ENCODE measurements at regions not wholly inside any gene's neighbourhood (a gene's known extent, or its start where the extent isn't known, plus 50 kb on each side); places are given as distances from the start of the nearest gene placed in this dataset.

GRCh38 chr2:220981926-220982325, 590.2 kb downstream of the EPHA4 start:
- Histone ChIP-seq H3K27ac (no peak overlapping the region), H3K9me3 (ENCODE audit: low read depth) (no peaks in the 10 kb centered on the region), H3K27me3 (replicated peaks; ENCODE audit: insufficient read depth) (peaks cover 44% of the 10 kb centered on the region), H3K36me3 (ENCODE audit: low read depth) (no peaks in the 10 kb centered on the region), H3K4me1 (ENCODE audit: insufficient read depth) (no peaks in the 10 kb centered on the region), H2AFZ (no peak overlapping the region), H3F3A (ENCODE audit: insufficient read depth) (no peaks in the 10 kb centered on the region), H3K4me2 (ENCODE audit: unreplicated experiment) (no peak overlapping the region), H3K9me2 (ENCODE audit: insufficient read depth) (no peaks in the 10 kb centered on the region), H3K4me3 (no peak overlapping the region), H4K20me1 (ENCODE audit: insufficient read depth) (no peaks in the 10 kb centered on the region), H3K79me2 (ENCODE audit: insufficient read depth) (no peaks in the 10 kb centered on the region), H3K9ac (no peak overlapping the region)
- in situ Hi-C loops (cut with MboI) = no loop called here
- 44 to 55% methylated on average over 6 of the region's 6 CpGs for WGBS, 2 experiments (ENCODE audit: low coverage in 1 of 2, low lambda C conversion rate in 2 of 2, missing lambda C conversion rate in 2 of 2)
- TF ChIP-seq EZH2phosphoT487 (IDR thresholded peaks at IDR 0.05; ENCODE audit: insufficient read depth, low read depth) = no peak
- no peak for TF ChIP-seq EZH2 (IDR thresholded peaks at IDR 0.05; ENCODE audit: insufficient read depth, poor library complexity, severe bottlenecking)
- no peak for DNase-seq

- TF ChIP-seq EZH2phosphoT487 (IDR thresholded peaks at IDR 0.05; ENCODE audit: insufficient read depth, low read depth) (no peak), EZH2 (IDR thresholded peaks at IDR 0.05; ENCODE audit: insufficient read depth, poor library complexity, severe bottlenecking) (no peak)
- no peak overlapping the region for H3K27ac ChIP-seq
Measured at GRCh38 chr2:220985561-220985960, 586.5 kb downstream of the EPHA4 start.

GRCh38 chr2:220987839-220988238, 584.3 kb downstream of the EPHA4 start:
- H3K9ac ChIP-seq = no peak overlapping the region
- no peaks in the 10 kb centered on the region for H3K36me3 ChIP-seq (ENCODE audit: low read depth)
- H3K27me3 ChIP-seq (replicated peaks; ENCODE audit: insufficient read depth) = peaks cover 28% of the 10 kb centered on the region
- no peak overlapping the region for H3K4me3 ChIP-seq
- no peaks in the 10 kb centered on the region for H3F3A ChIP-seq (ENCODE audit: insufficient read depth)
- H3K79me2 ChIP-seq (ENCODE audit: insufficient read depth) = no peaks in the 10 kb centered on the region
- H3K9me3 ChIP-seq (ENCODE audit: low read depth) = no peaks in the 10 kb centered on the region
- WGBS, 2 experiments (ENCODE audit: low coverage in 1 of 2, low lambda C conversion rate in 2 of 2, missing lambda C conversion rate in 2 of 2) = 48 to 57% methylated on average over 3 of the region's 3 CpGs
- TF ChIP-seq EZH2phosphoT487 (IDR thresholded peaks at IDR 0.05; ENCODE audit: insufficient read depth, low read depth) (no peak), EZH2 (IDR thresholded peaks at IDR 0.05; ENCODE audit: insufficient read depth, poor library complexity, severe bottlenecking) (no peak)
- H3K27ac ChIP-seq = no peak overlapping the region
- no peaks in the 10 kb centered on the region for H4K20me1 ChIP-seq (ENCODE audit: insufficient read depth)
- no peak overlapping the region for H2AFZ ChIP-seq
- no peaks in the 10 kb centered on the region for H3K4me1 ChIP-seq (ENCODE audit: insufficient read depth)
- no peaks in the 10 kb centered on the region for H3K9me2 ChIP-seq (ENCODE audit: insufficient read depth)
- no peak for DNase-seq
- in situ Hi-C loops (cut with MboI) = no loop called here
- no peak overlapping the region for H3K4me2 ChIP-seq (ENCODE audit: unreplicated experiment)

More at GRCh38 chr2:220985561-220985960, 586.5 kb downstream of the EPHA4 start:
- no peak overlapping the region for H3K9ac ChIP-seq
- H3K4me2 ChIP-seq (ENCODE audit: unreplicated experiment) = no peak overlapping the region
- no peaks in the 10 kb centered on the region for H4K20me1 ChIP-seq (ENCODE audit: insufficient read depth)
- H2AFZ ChIP-seq = no peak overlapping the region
- H3K4me1 ChIP-seq (ENCODE audit: insufficient read depth) = no peaks in the 10 kb centered on the region
- H3K27me3 ChIP-seq (replicated peaks; ENCODE audit: insufficient read depth) = peaks cover 45% of the 10 kb centered on the region
- 32 to 39% methylated on average over 4 of the region's 4 CpGs for WGBS, 2 experiments (ENCODE audit: low coverage in 1 of 2, low lambda C conversion rate in 2 of 2, missing lambda C conversion rate in 2 of 2)
- no peak for DNase-seq
- no peaks in the 10 kb centered on the region for H3K9me2 ChIP-seq (ENCODE audit: insufficient read depth)
- no peaks in the 10 kb centered on the region for H3F3A ChIP-seq (ENCODE audit: insufficient read depth)
- in situ Hi-C loops (cut with MboI) = no loop called here
- no peaks in the 10 kb centered on the region for H3K79me2 ChIP-seq (ENCODE audit: insufficient read depth)
- no peaks in the 10 kb centered on the region for H3K36me3 ChIP-seq (ENCODE audit: low read depth)
- no peaks in the 10 kb centered on the region for H3K9me3 ChIP-seq (ENCODE audit: low read depth)
- H3K4me3 ChIP-seq = no peak overlapping the region

DNA sequence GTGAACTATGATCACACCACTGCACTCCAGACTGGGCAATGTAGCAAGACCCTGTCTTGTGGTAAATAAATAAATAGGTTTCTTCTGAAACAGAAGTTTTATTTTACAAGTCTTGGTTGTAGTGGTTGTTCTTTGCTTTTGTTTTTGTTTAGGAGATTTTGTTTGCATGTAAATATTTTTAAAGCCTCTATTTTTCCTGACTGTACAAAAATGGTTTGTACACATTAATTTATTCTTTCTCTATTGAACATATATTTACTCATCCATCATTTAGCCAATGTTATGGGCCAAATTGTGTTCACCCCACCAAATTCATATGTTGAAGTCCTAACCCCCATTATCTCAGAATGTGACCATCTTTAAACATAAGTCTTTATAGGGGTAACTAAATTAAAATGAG, 580.1 kb downstream of the EPHA4 start:
- H3K9me2 ChIP-seq (ENCODE audit: insufficient read depth) = no peaks in the 10 kb centered on the region
- in situ Hi-C loops (cut with MboI) = no loop called here
- H3K4me1 ChIP-seq (ENCODE audit: insufficient read depth) = no peaks in the 10 kb centered on the region
- TF ChIP-seq EZH2phosphoT487 (IDR thresholded peaks at IDR 0.05; ENCODE audit: insufficient read depth, low read depth) = no peak
- TF ChIP-seq EZH2 (IDR thresholded peaks at IDR 0.05; ENCODE audit: insufficient read depth, poor library complexity, severe bottlenecking) = no peak
- H3K9ac ChIP-seq = no peak overlapping the region
- H3F3A ChIP-seq (ENCODE audit: insufficient read depth) = no peaks in the 10 kb centered on the region
- no peaks in the 10 kb centered on the region for H3K9me3 ChIP-seq (ENCODE audit: low read depth)
- H3K27ac ChIP-seq = no peak overlapping the region
- no peaks in the 10 kb centered on the region for H4K20me1 ChIP-seq (ENCODE audit: insufficient read depth)
- peaks cover under 1% of the 10 kb centered on the region; the same call in 1 of the 2 replicates for H3K27me3 ChIP-seq (replicated peaks; ENCODE audit: insufficient read depth)
- no peak for DNase-seq
- no peak overlapping the region for H3K4me3 ChIP-seq
- no peak overlapping the region for H3K4me2 ChIP-seq (ENCODE audit: unreplicated experiment)
- H3K79me2 ChIP-seq (ENCODE audit: insufficient read depth) = no peaks in the 10 kb centered on the region
- no peak overlapping the region for H2AFZ ChIP-seq
- H3K36me3 ChIP-seq (ENCODE audit: low read depth) = no peaks in the 10 kb centered on the region

DNA sequence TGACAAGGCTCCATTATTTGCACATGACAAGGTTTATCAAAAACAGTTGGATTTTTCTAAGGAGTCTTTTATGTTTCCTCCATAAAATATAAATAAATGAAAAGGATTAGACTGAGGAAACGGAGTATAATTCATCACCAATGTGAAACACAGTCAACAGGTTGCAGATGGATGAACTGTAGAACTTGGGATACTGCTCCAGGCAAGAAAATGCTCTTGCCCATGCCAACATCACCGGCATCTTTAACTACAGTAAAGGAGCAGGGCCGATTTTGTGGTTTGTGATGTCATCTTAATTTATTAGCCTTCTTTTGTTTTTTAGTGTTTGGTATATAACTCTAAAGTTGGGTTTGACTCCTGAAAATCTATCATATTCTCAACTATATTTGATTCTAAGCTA, 577.3 kb downstream of the EPHA4 start:
- TF ChIP-seq EZH2 (IDR thresholded peaks at IDR 0.05; ENCODE audit: insufficient read depth, poor library complexity, severe bottlenecking) = no peak
- no peak for TF ChIP-seq EZH2phosphoT487 (IDR thresholded peaks at IDR 0.05; ENCODE audit: insufficient read depth, low read depth)
- Histone ChIP-seq H3K9me2 (ENCODE audit: insufficient read depth) (no peaks in the 10 kb centered on the region), H4K20me1 (ENCODE audit: insufficient read depth) (no peaks in the 10 kb centered on the region), H3K79me2 (ENCODE audit: insufficient read depth) (no peaks in the 10 kb centered on the region), H3F3A (ENCODE audit: insufficient read depth) (no peaks in the 10 kb centered on the region), H2AFZ (no peak overlapping the region), H3K4me1 (ENCODE audit: insufficient read depth) (peaks cover 10% of the 10 kb centered on the region; the same call in 1 of the 2 replicates), H3K9me3 (ENCODE audit: low read depth) (no peaks in the 10 kb centered on the region), H3K4me3 (no peak overlapping the region), H3K27ac (no peak overlapping the region), H3K27me3 (replicated peaks; ENCODE audit: insufficient read depth) (no peaks in the 10 kb centered on the region; the same call in 1 of the 2 replicates), H3K9ac (no peak overlapping the region), H3K36me3 (ENCODE audit: low read depth) (no peaks in the 10 kb centered on the region), H3K4me2 (ENCODE audit: unreplicated experiment) (no peak overlapping the region)
- DNase-seq = no peak
- in situ Hi-C loops (cut with MboI) = no loop called here
- 15 to 21% methylated on average over 3 of the region's 3 CpGs for WGBS, 2 experiments (ENCODE audit: low coverage in 1 of 2, low lambda C conversion rate in 2 of 2, missing lambda C conversion rate in 2 of 2)
